Ishikawa (cell line): ENCODE measurements at regions not wholly inside any gene's neighbourhood (a gene's known extent, or its start where the extent isn't known, plus 50 kb on each side); places are given as distances from the start of the nearest gene placed in this dataset.

Experiments used
- EGR1 ChIP-seq: IDR thresholded peaks from 2 replicates; pipeline ENCODE4 v1.6.1; 2012
- RAD21 ChIP-seq: IDR thresholded peaks from 2 replicates; pipeline ENCODE4 v1.6.1; 2012; ENCODE audit warnings: low read depth
- TAF1 ChIP-seq: IDR thresholded peaks from 2 replicates; pipeline ENCODE4 v1.6.1; 2012; ENCODE audit warnings: low read depth, mild to moderate bottlenecking
- TEAD4 ChIP-seq: IDR thresholded peaks from 2 replicates; pipeline ENCODE4 v1.6.1; 2012

- no peak for TF ChIP-seq TEAD4
- TF ChIP-seq EGR1, result no peak
- no peak for TF ChIP-seq RAD21
- TF ChIP-seq TAF1, result no peak
Measured at GRCh38 chr1:38476850-38477178, 382.8 kb downstream of the RRAGC start.
